ENCODE measurements at regions not wholly inside any gene's neighbourhood (a gene's known extent, or its start where the extent isn't known, plus 50 kb on each side); places are given as distances from the start of the nearest gene placed in this dataset. TPM values are rescaled to one million over a fixed set of nuclear protein-coding genes. Genes with fewer than 3 reads are reported as not detected.

Small RNAs in the stretch of these regions (microRNA-seq; reads per million reads assigned to microRNA genes)
- gene MIR8065 (ENCODE audit: borderline microRNAs expressed) = not detected

Measured in CD8-positive, alpha-beta T cell (primary cell).